MM.1S (cell line): ENCODE measurements at regions not wholly inside any gene's neighbourhood (a gene's known extent, or its start where the extent isn't known, plus 50 kb on each side); places are given as distances from the start of the nearest gene placed in this dataset.
A peak's percentile ranks its signal among the peaks of the same experiment; 100 is the strongest.

Source experiments
- DNase-seq: peaks from one replicate; pipeline ENCODE4 v3.0.0-alpha.2; 2015
- H2AFZ ChIP-seq: fragments of 300-600 bp; sonication (generic); 2 replicates; pipeline ENCODE4 v1.6.0; 2016; ENCODE audit warnings: antibody characterized with exemption, low read length
- H3F3A ChIP-seq: fragments of 300-600 bp; sonication (generic); 2 replicates; pipeline ENCODE4 v1.6.1; 2016; ENCODE audit warnings: mild to moderate bottlenecking, antibody characterized with exemption, low read length, moderate library complexity, mixed read lengths; ENCODE audit not compliant: insufficient read depth
- H3K27ac ChIP-seq: fragments of 300-600 bp; sonication (generic); 2 replicates; pipeline ENCODE4 v1.5.1; 2016; ENCODE audit warnings: mild to moderate bottlenecking, low read length
- H3K27me3 ChIP-seq: fragments of 300-600 bp; sonication (generic); replicated peaks from 2 replicates; pipeline ENCODE4 v1.6.0; 2016; ENCODE audit warnings: low read length; ENCODE audit not compliant: insufficient read depth
- H3K36me3 ChIP-seq: fragments of 300-600 bp; sonication (generic); replicated peaks from 2 replicates; pipeline ENCODE4 v1.6.1; 2016; ENCODE audit warnings: mild to moderate bottlenecking, low read length, mixed read lengths; ENCODE audit not compliant: insufficient read depth
- H3K4me1 ChIP-seq: fragments of 300-600 bp; sonication (generic); 2 replicates; pipeline ENCODE4 v1.6.1; 2016; ENCODE audit warnings: low read length, mixed read lengths
- H3K4me2 ChIP-seq: fragments of 300-600 bp; sonication (generic); 2 replicates; pipeline ENCODE4 v1.6.0; 2016; ENCODE audit warnings: low read depth, low read length
- H3K4me3 ChIP-seq: fragments of 300-600 bp; sonication (generic); 2 replicates; pipeline ENCODE4 v1.5.1; 2016; ENCODE audit warnings: low read length, mixed read lengths
- H3K79me2 ChIP-seq: fragments of 300-600 bp; sonication (generic); 2 replicates; pipeline ENCODE4 v1.6.1; 2016; ENCODE audit warnings: mixed run types, low read length, mixed read lengths
- H3K9ac ChIP-seq: fragments of 300-600 bp; sonication (generic); 2 replicates; pipeline ENCODE4 v1.6.1; 2016; ENCODE audit warnings: low read length, mixed read lengths
- H3K9me2 ChIP-seq: fragments of 300-600 bp; sonication (generic); replicated peaks from 2 replicates; pipeline ENCODE4 v1.6.1; 2016; ENCODE audit warnings: mild to moderate bottlenecking, low read length, mixed read lengths; ENCODE audit not compliant: insufficient read depth
- H3K9me3 ChIP-seq: fragments of 300-600 bp; sonication (generic); replicated peaks from 2 replicates; pipeline ENCODE4 v1.6.1; 2016; ENCODE audit warnings: mild to moderate bottlenecking, low read length, mixed read lengths; ENCODE audit not compliant: insufficient read depth
- H4K20me1 ChIP-seq: fragments of 300-600 bp; sonication (generic); 2 replicates; pipeline ENCODE4 v1.6.1; 2016; ENCODE audit warnings: mild to moderate bottlenecking, low read length, moderate library complexity, mixed read lengths; ENCODE audit not compliant: insufficient read depth
- CTCF ChIP-seq: fragments of 300-600 bp; sonication (generic); IDR thresholded peaks from 2 replicates; pipeline ENCODE4 v1.5.1; 2016; ENCODE audit warnings: antibody characterized with exemption, low read length, mixed read lengths
- EZH2 ChIP-seq: fragments of 300-600 bp; sonication (generic); optimal IDR thresholded peaks from 2 replicates; pipeline ENCODE3; 2017; ENCODE audit warnings: low read depth, mild to moderate bottlenecking, antibody characterized with exemption, low read length, mixed read lengths
- EZH2phosphoT487 ChIP-seq: fragments of 300-600 bp; sonication (generic); IDR thresholded peaks from 2 replicates; pipeline ENCODE4 v1.6.1; 2018; ENCODE audit warnings: antibody characterized with exemption, low read length

GRCh38 chrX:23493941-23494374 lies 159.3 kb downstream of the PTCHD1 start:
- Histone ChIP-seq H3K27ac (no peak overlapping the region; the same call in 1 of the 2 replicates), H3K9me3 (no peaks in the 10 kb centered on the region), H3K36me3 (no peaks in the 10 kb centered on the region), H3K4me3 (no peak overlapping the region), H3K4me2 (no peak overlapping the region), H3K9ac (no peak overlapping the region), H3K79me2 (no peaks in the 10 kb centered on the region), H3K4me1 (0 out of 2 replicates have a peak, but pooled peaks cover 4% of the 10 kb centered on the region), H3K9me2 (no peaks in the 10 kb centered on the region), H2AFZ (no peak overlapping the region), H3F3A (no peaks in the 10 kb centered on the region), H3K27me3 (no peaks in the 10 kb centered on the region), H4K20me1 (no peaks in the 10 kb centered on the region)
- no peak for TF ChIP-seq EZH2
- peak; percentile 45 for DNase-seq

- no peak for TF ChIP-seq EZH2phosphoT487
- no peak for TF ChIP-seq CTCF
- no peak for TF ChIP-seq EZH2
- no peak for DNase-seq
- Histone ChIP-seq H3K36me3 (no peaks in the 10 kb centered on the region), H3F3A (no peaks in the 10 kb centered on the region), H3K9me3 (no peaks in the 10 kb centered on the region), H3K4me3 (no peak overlapping the region), H3K79me2 (no peaks in the 10 kb centered on the region), H3K9ac (no peak overlapping the region), H3K9me2 (no peaks in the 10 kb centered on the region), H3K4me1 (0 out of 2 replicates have a peak, but pooled peaks cover 4% of the 10 kb centered on the region), H4K20me1 (no peaks in the 10 kb centered on the region), H3K27ac (no peak overlapping the region), H3K4me2 (no peak overlapping the region), H2AFZ (no peak overlapping the region), H3K27me3 (no peaks in the 10 kb centered on the region)
These were observed 160.1 kb downstream of the PTCHD1 start for GRCh38 chrX:23494741-23495140.

- TF ChIP-seq EZH2phosphoT487 (no peak), EZH2 (no peak), CTCF (no peak)
- Histone ChIP-seq H3K27me3 (no peaks in the 10 kb centered on the region), H3K4me1 (0 out of 2 replicates have a peak, but pooled peaks cover 4% of the 10 kb centered on the region), H3K79me2 (no peaks in the 10 kb centered on the region), H3K9me2 (no peaks in the 10 kb centered on the region), H3K4me2 (no peak overlapping the region), H3F3A (no peaks in the 10 kb centered on the region), H3K36me3 (no peaks in the 10 kb centered on the region), H3K9me3 (no peaks in the 10 kb centered on the region), H4K20me1 (no peaks in the 10 kb centered on the region), H3K4me3 (no peak overlapping the region), H3K27ac (no peak overlapping the region), H3K9ac (no peak overlapping the region), H2AFZ (no peak overlapping the region)
- peak; percentile 45 for DNase-seq
These were observed 163.3 kb downstream of the PTCHD1 start for GRCh38 chrX:23497919-23498318.

GRCh38 chrX:23501974-23502373 lies 165.3 kb upstream of the PRDX4 start:
- Histone ChIP-seq H3K27ac (no peak overlapping the region), H3K79me2 (no peaks in the 10 kb centered on the region), H3K9me2 (no peaks in the 10 kb centered on the region), H3K9ac (no peak overlapping the region), H3K27me3 (no peaks in the 10 kb centered on the region), H3K9me3 (no peaks in the 10 kb centered on the region), H3K36me3 (no peaks in the 10 kb centered on the region), H3F3A (no peaks in the 10 kb centered on the region), H2AFZ (no peak overlapping the region), H4K20me1 (no peaks in the 10 kb centered on the region), H3K4me3 (no peak overlapping the region), H3K4me1 (no peaks in the 10 kb centered on the region), H3K4me2 (no peak overlapping the region)
- no peak for TF ChIP-seq CTCF
- TF ChIP-seq EZH2: no peak
- DNase-seq: no peak
